ENCODE measurements at regions not wholly inside any gene's neighbourhood (a gene's known extent, or its start where the extent isn't known, plus 50 kb on each side); places are given as distances from the start of the nearest gene placed in this dataset.

- DNase-seq: peak; percentile 30 to 83 (median 83)
- Histone ChIP-seq H3K27ac (ENCODE audit: insufficient read depth in 1 of 2, low read depth in 1 of 2, low read length in 2 of 2, poor library complexity in 1 of 2, severe bottlenecking in 2 of 2) (no peak overlapping the region), H3K4me3 (ENCODE audit: control insufficient read depth in 1 of 7, extremely low read depth in 1 of 7, insufficient read depth in 4 of 7, low read depth in 2 of 7, low read length in 6 of 7) (no peak overlapping the region), H3K4me1 (ENCODE audit: control extremely low read depth in 1 of 4, control insufficient read depth in 4 of 4, insufficient read depth in 4 of 4, low read length in 3 of 4) (peaks cover 3 to 21% (median 14%) of the 10 kb centered on the region in 4 experiments), H3K9me3 (ENCODE audit: control extremely low read depth in 1 of 5, control insufficient read depth in 4 of 5, insufficient read depth in 2 of 5, low read depth in 1 of 5, low read length in 4 of 5) (no peaks in the 10 kb centered on the region), H3K27me3 (replicated peaks in 2 of 5; ENCODE audit: control insufficient read depth in 4 of 5, insufficient read depth in 5 of 5, low read length in 4 of 5) (no peaks in the 10 kb centered on the region), H3K36me3 (ENCODE audit: control insufficient read depth in 4 of 4, insufficient read depth in 4 of 4, low read length in 3 of 4) (no peaks in the 10 kb centered on the region)
- ChIA-PET CTCF (interaction anchor here (1.0 to 3.4 kb wide), 6 partner anchors 18 to 1375 kb away, joined by 3 to 21 read pairs (median 4); no protein-coding TSS in a partner anchor), POLR2A (interaction anchor here (0.8 kb wide), 1 partner anchor 11 kb away, joined by 3 read pairs; no protein-coding TSS in a partner anchor)
- 20% methylated on average over 3 of the region's 4 CpGs for WGBS (ENCODE audit: insufficient coverage)
Observed at GRCh38 chr2:60676706-60677330, 79.2 kb upstream of the PAPOLG start.

- H3K4me3 ChIP-seq (ENCODE audit: control insufficient read depth in 1 of 7, extremely low read depth in 1 of 7, insufficient read depth in 4 of 7, low read depth in 2 of 7, low read length in 6 of 7): no peak overlapping the region
- H3K36me3 ChIP-seq (ENCODE audit: control insufficient read depth in 4 of 4, insufficient read depth in 4 of 4, low read length in 3 of 4): no peaks in the 10 kb centered on the region
- WGBS (ENCODE audit: insufficient coverage): 82% methylated on average over 2 of the region's 4 CpGs
- ChIA-PET CTCF (interaction anchor here (1.2 kb wide), 2 partner anchors 17 to 21 kb away, joined by 3 to 4 read pairs; no protein-coding TSS in a partner anchor), POLR2A (interaction anchor here (0.6 kb wide), 1 partner anchor 329 kb away, joined by 3 read pairs; no protein-coding TSS in a partner anchor)
- H3K27ac ChIP-seq (ENCODE audit: insufficient read depth in 1 of 2, low read depth in 1 of 2, low read length in 2 of 2, poor library complexity in 1 of 2, severe bottlenecking in 2 of 2): no peak overlapping the region
- no peak for DNase-seq
- no peaks in the 10 kb centered on the region for H3K9me3 ChIP-seq (ENCODE audit: control extremely low read depth in 1 of 5, control insufficient read depth in 4 of 5, insufficient read depth in 2 of 5, low read depth in 1 of 5, low read length in 4 of 5)
- H3K27me3 ChIP-seq (replicated peaks in 2 of 5; ENCODE audit: control insufficient read depth in 4 of 5, insufficient read depth in 5 of 5, low read length in 4 of 5): no peaks in the 10 kb centered on the region
- H3K4me1 ChIP-seq (ENCODE audit: control extremely low read depth in 1 of 4, control insufficient read depth in 4 of 4, insufficient read depth in 4 of 4, low read length in 3 of 4): peaks cover 3 to 21% (median 14%) of the 10 kb centered on the region in 4 experiments
Observed at GRCh38 chr2:60677356-60677755, 78.7 kb upstream of the PAPOLG start.

- Histone ChIP-seq H3K27ac (ENCODE audit: insufficient read depth in 1 of 2, low read depth in 1 of 2, low read length in 2 of 2, poor library complexity in 1 of 2, severe bottlenecking in 2 of 2) (no peak overlapping the region), H3K4me1 (ENCODE audit: control extremely low read depth in 1 of 4, control insufficient read depth in 4 of 4, insufficient read depth in 4 of 4, low read length in 3 of 4) (peaks cover 3 to 21% (median 14%) of the 10 kb centered on the region in 4 experiments), H3K36me3 (ENCODE audit: control insufficient read depth in 4 of 4, insufficient read depth in 4 of 4, low read length in 3 of 4) (no peaks in the 10 kb centered on the region), H3K27me3 (replicated peaks in 2 of 5; ENCODE audit: control insufficient read depth in 4 of 5, insufficient read depth in 5 of 5, low read length in 4 of 5) (no peaks in the 10 kb centered on the region), H3K9me3 (ENCODE audit: control extremely low read depth in 1 of 5, control insufficient read depth in 4 of 5, insufficient read depth in 2 of 5, low read depth in 1 of 5, low read length in 4 of 5) (no peaks in the 10 kb centered on the region), H3K4me3 (ENCODE audit: control insufficient read depth in 1 of 7, extremely low read depth in 1 of 7, insufficient read depth in 4 of 7, low read depth in 2 of 7, low read length in 6 of 7) (no peak overlapping the region)
- no peak for DNase-seq
- WGBS (ENCODE audit: insufficient coverage): 95% methylated on average over 5 of the region's 7 CpGs
- CTCF ChIA-PET: interaction anchor here (1.2 kb wide), 1 partner anchor 16 kb away, joined by 4 read pairs; no protein-coding TSS in a partner anchor
- POLR2A ChIA-PET: no interaction called here
Observed at GRCh38 chr2:60678551-60678950, 77.5 kb upstream of the PAPOLG start.

- CTCF ChIA-PET: no interaction called here
- Histone ChIP-seq H3K27ac (ENCODE audit: insufficient read depth in 1 of 2, low read depth in 1 of 2, low read length in 2 of 2, poor library complexity in 1 of 2, severe bottlenecking in 2 of 2) (no peak overlapping the region), H3K36me3 (ENCODE audit: control insufficient read depth in 4 of 4, insufficient read depth in 4 of 4, low read length in 3 of 4) (no peaks in the 10 kb centered on the region), H3K27me3 (replicated peaks in 2 of 5; ENCODE audit: control insufficient read depth in 4 of 5, insufficient read depth in 5 of 5, low read length in 4 of 5) (no peaks in the 10 kb centered on the region), H3K9me3 (ENCODE audit: control extremely low read depth in 1 of 5, control insufficient read depth in 4 of 5, insufficient read depth in 2 of 5, low read depth in 1 of 5, low read length in 4 of 5) (no peaks in the 10 kb centered on the region), H3K4me1 (ENCODE audit: control extremely low read depth in 1 of 4, control insufficient read depth in 4 of 4, insufficient read depth in 4 of 4, low read length in 3 of 4) (peaks cover 3 to 21% (median 14%) of the 10 kb centered on the region in 4 experiments), H3K4me3 (ENCODE audit: control insufficient read depth in 1 of 7, extremely low read depth in 1 of 7, insufficient read depth in 4 of 7, low read depth in 2 of 7, low read length in 6 of 7) (no peak overlapping the region)
- 100% methylated on average over 7 of the region's 9 CpGs for WGBS (ENCODE audit: insufficient coverage)
- POLR2A ChIA-PET: no interaction called here
- no peak for DNase-seq
Observed at GRCh38 chr2:60679036-60679780, 76.9 kb upstream of the PAPOLG start.

GRCh38 chr2:60693551-60693950 lies 62.5 kb upstream of the PAPOLG start:
- H3K27me3 ChIP-seq (replicated peaks in 2 of 5; ENCODE audit: control insufficient read depth in 4 of 5, insufficient read depth in 5 of 5, low read length in 4 of 5): no peaks in the 10 kb centered on the region
- H3K36me3 ChIP-seq (ENCODE audit: control insufficient read depth in 4 of 4, insufficient read depth in 4 of 4, low read length in 3 of 4): no peaks in the 10 kb centered on the region
- no peak overlapping the region for H3K27ac ChIP-seq (ENCODE audit: insufficient read depth in 1 of 2, low read depth in 1 of 2, low read length in 2 of 2, poor library complexity in 1 of 2, severe bottlenecking in 2 of 2)
- H3K4me3 ChIP-seq (ENCODE audit: control insufficient read depth in 1 of 7, extremely low read depth in 1 of 7, insufficient read depth in 4 of 7, low read depth in 2 of 7, low read length in 6 of 7): no peak overlapping the region
- no peaks in the 10 kb centered on the region for H3K4me1 ChIP-seq (ENCODE audit: control extremely low read depth in 1 of 4, control insufficient read depth in 4 of 4, insufficient read depth in 4 of 4, low read length in 3 of 4)
- WGBS (ENCODE audit: insufficient coverage): no CpG with 5 or more reads among the region's 3 CpGs
- POLR2A ChIA-PET: no interaction called here
- CTCF ChIA-PET: interaction anchor here (1.1 kb wide), 1 partner anchor 1763 kb away, joined by 3 read pairs; no protein-coding TSS in a partner anchor
- no peaks in the 10 kb centered on the region for H3K9me3 ChIP-seq (ENCODE audit: control extremely low read depth in 1 of 5, control insufficient read depth in 4 of 5, insufficient read depth in 2 of 5, low read depth in 1 of 5, low read length in 4 of 5)
- DNase-seq: no peak

- no CpG with 5 or more reads among the region's 4 CpGs for WGBS (ENCODE audit: insufficient coverage)
- CTCF ChIA-PET: interaction anchor here (1.0 to 2.1 kb wide), 4 partner anchors 10 to 20 kb away, joined by 3 to 7 read pairs (median 3); no protein-coding TSS in a partner anchor
Observed at GRCh38 chr2:60695793-60696192, 60.3 kb upstream of the PAPOLG start.

GRCh38 chr2:60699617-60700016 lies 56.5 kb upstream of the PAPOLG start:
- no peak for DNase-seq
- ChIA-PET CTCF (interaction anchor here (1.2 kb wide), 1 partner anchor 10 kb away, joined by 3 read pairs; no protein-coding TSS in a partner anchor), POLR2A (no interaction called here)
- Histone ChIP-seq H3K9me3 (ENCODE audit: control extremely low read depth in 1 of 5, control insufficient read depth in 4 of 5, insufficient read depth in 2 of 5, low read depth in 1 of 5, low read length in 4 of 5) (no peaks in the 10 kb centered on the region), H3K4me3 (ENCODE audit: control insufficient read depth in 1 of 7, extremely low read depth in 1 of 7, insufficient read depth in 4 of 7, low read depth in 2 of 7, low read length in 6 of 7) (no peak overlapping the region), H3K27me3 (replicated peaks in 2 of 5; ENCODE audit: control insufficient read depth in 4 of 5, insufficient read depth in 5 of 5, low read length in 4 of 5) (no peaks in the 10 kb centered on the region), H3K4me1 (ENCODE audit: control extremely low read depth in 1 of 4, control insufficient read depth in 4 of 4, insufficient read depth in 4 of 4, low read length in 3 of 4) (no peaks in the 10 kb centered on the region), H3K36me3 (ENCODE audit: control insufficient read depth in 4 of 4, insufficient read depth in 4 of 4, low read length in 3 of 4) (no peaks in the 10 kb centered on the region), H3K27ac (ENCODE audit: insufficient read depth in 1 of 2, low read depth in 1 of 2, low read length in 2 of 2, poor library complexity in 1 of 2, severe bottlenecking in 2 of 2) (no peak overlapping the region)
- WGBS (ENCODE audit: insufficient coverage): 86% methylated on average over 3 of the region's 4 CpGs

More at GRCh38 chr2:60695793-60696192, 60.3 kb upstream of the PAPOLG start:
- no peak for DNase-seq
- Histone ChIP-seq H3K4me1 (ENCODE audit: control extremely low read depth in 1 of 4, control insufficient read depth in 4 of 4, insufficient read depth in 4 of 4, low read length in 3 of 4) (no peaks in the 10 kb centered on the region), H3K27ac (ENCODE audit: insufficient read depth in 1 of 2, low read depth in 1 of 2, low read length in 2 of 2, poor library complexity in 1 of 2, severe bottlenecking in 2 of 2) (no peak overlapping the region), H3K9me3 (ENCODE audit: control extremely low read depth in 1 of 5, control insufficient read depth in 4 of 5, insufficient read depth in 2 of 5, low read depth in 1 of 5, low read length in 4 of 5) (no peaks in the 10 kb centered on the region), H3K4me3 (ENCODE audit: control insufficient read depth in 1 of 7, extremely low read depth in 1 of 7, insufficient read depth in 4 of 7, low read depth in 2 of 7, low read length in 6 of 7) (no peak overlapping the region), H3K27me3 (replicated peaks in 2 of 5; ENCODE audit: control insufficient read depth in 4 of 5, insufficient read depth in 5 of 5, low read length in 4 of 5) (no peaks in the 10 kb centered on the region), H3K36me3 (ENCODE audit: control insufficient read depth in 4 of 4, insufficient read depth in 4 of 4, low read length in 3 of 4) (no peaks in the 10 kb centered on the region)
- POLR2A ChIA-PET: no interaction called here

Measured in common myeloid progenitor, CD34-positive (primary cell).